Activated naive CD8-positive, alpha-beta T cell (primary cell): ENCODE measurements at regions not wholly inside any gene's neighbourhood (a gene's known extent, or its start where the extent isn't known, plus 50 kb on each side); places are given as distances from the start of the nearest gene placed in this dataset.

ENCODE experiments used
- H3K27ac Mint-ChIP-seq: one replicate; pipeline ENCODE4 v1.8.0; 2021; ENCODE audit warnings: mixed read lengths
- H3K27me3 Mint-ChIP-seq: one replicate; pipeline ENCODE4 v1.8.0; 2021; ENCODE audit warnings: mixed read lengths
- H3K36me3 Mint-ChIP-seq: one replicate; pipeline ENCODE4 v1.8.0; 2021; ENCODE audit warnings: mixed read lengths
- H3K4me1 Mint-ChIP-seq: one replicate; pipeline ENCODE4 v1.8.0; 2021; ENCODE audit warnings: low read depth, mixed read lengths
- H3K4me3 Mint-ChIP-seq: one replicate; pipeline ENCODE4 v1.8.0; 2021; ENCODE audit warnings: mild to moderate bottlenecking, mixed read lengths
- H3K9me3 Mint-ChIP-seq: one replicate; pipeline ENCODE4 v1.8.0; 2021; ENCODE audit warnings: low read depth, mixed read lengths

DNA sequence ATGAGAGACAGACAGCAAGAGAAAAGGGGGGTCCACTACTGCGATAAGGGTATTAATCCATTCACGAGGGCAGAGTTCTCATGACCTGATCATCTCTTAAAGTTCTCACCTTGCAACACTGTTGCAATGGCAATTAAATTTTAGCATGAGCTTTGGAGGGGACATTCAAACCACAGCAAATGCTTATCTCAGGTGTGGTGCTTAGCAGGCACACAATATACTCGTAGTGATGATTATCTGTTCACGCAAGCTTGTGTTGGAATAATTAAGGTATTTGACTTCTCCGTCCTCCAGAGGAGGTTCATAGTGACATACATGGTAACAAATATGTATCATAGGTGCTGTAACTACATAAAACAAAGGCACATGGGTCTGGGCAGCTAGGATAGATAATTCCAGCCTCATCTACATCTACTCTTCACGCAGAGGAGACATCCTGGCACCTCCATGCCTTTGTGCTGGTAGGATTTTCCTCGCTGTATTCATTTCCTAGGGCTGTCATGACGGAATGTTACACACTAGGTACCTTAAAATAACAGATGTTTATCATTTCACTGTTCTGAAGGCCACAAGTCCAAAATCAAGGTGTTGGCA is 221.2 kb downstream of the RBM19 start:
- H3K27me3 Mint-ChIP-seq = peaks cover 21% of the 10 kb centered on the region
- no peaks in the 10 kb centered on the region for H3K9me3 Mint-ChIP-seq
- H3K36me3 Mint-ChIP-seq = no peaks in the 10 kb centered on the region
- no peaks in the 10 kb centered on the region for H3K4me1 Mint-ChIP-seq
- H3K27ac Mint-ChIP-seq = no peak overlapping the region
- H3K4me3 Mint-ChIP-seq = no peak overlapping the region

GRCh38 chr12:113742801-113743200 is 223.3 kb downstream of the RBM19 start:
- H3K36me3 Mint-ChIP-seq = no peaks in the 10 kb centered on the region
- H3K27me3 Mint-ChIP-seq = peaks cover 21% of the 10 kb centered on the region
- no peak overlapping the region for H3K4me3 Mint-ChIP-seq
- H3K27ac Mint-ChIP-seq = no peak overlapping the region
- no peaks in the 10 kb centered on the region for H3K9me3 Mint-ChIP-seq
- no peaks in the 10 kb centered on the region for H3K4me1 Mint-ChIP-seq

DNA sequence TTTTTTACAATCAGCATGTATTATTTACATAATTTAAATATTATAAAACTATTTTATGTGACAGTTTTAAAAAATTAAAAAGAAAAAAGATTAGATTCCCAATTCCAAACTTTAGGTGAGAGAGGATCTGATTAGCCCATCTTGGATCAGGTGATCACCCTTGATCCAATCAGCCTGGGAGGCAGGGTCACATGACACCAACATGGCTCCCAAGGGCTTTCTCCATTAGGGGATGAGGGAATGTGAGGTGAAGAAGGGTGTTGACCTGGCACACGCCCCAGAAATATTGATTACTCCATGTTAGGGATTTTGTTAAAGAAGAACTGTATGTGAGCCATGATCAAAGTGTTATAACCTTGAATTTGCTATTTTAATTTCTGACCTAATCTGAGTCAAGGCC is 225.4 kb downstream of the RBM19 start:
- no peaks in the 10 kb centered on the region for H3K36me3 Mint-ChIP-seq
- H3K4me3 Mint-ChIP-seq = no peak overlapping the region
- no peak overlapping the region for H3K27ac Mint-ChIP-seq
- no peaks in the 10 kb centered on the region for H3K9me3 Mint-ChIP-seq
- H3K27me3 Mint-ChIP-seq = peaks cover 19% of the 10 kb centered on the region
- no peaks in the 10 kb centered on the region for H3K4me1 Mint-ChIP-seq

DNA sequence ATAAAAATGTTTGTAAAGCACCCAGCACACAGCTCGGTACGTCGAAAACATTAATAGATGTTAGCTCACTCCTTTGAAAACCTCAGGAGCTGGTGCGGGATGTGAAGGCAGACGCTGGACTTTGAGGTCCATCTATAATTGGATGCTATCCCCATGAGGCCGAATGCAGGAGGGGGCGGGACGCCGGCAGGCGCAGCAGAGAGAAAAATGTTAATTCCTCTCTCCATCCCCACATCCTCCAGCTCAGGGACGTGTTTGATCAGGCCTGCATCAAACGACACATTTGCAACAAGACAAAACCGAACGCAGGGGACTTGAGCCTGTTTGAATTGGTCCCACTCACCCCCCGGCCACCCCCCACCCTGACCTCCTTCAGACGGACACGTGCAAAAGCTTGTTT is 231.0 kb downstream of the RBM19 start:
- no peaks in the 10 kb centered on the region for H3K4me1 Mint-ChIP-seq
- no peak overlapping the region for H3K4me3 Mint-ChIP-seq
- H3K9me3 Mint-ChIP-seq = no peaks in the 10 kb centered on the region
- H3K36me3 Mint-ChIP-seq = no peaks in the 10 kb centered on the region
- H3K27ac Mint-ChIP-seq = no peak overlapping the region
- H3K27me3 Mint-ChIP-seq = peaks cover 14% of the 10 kb centered on the region

DNA sequence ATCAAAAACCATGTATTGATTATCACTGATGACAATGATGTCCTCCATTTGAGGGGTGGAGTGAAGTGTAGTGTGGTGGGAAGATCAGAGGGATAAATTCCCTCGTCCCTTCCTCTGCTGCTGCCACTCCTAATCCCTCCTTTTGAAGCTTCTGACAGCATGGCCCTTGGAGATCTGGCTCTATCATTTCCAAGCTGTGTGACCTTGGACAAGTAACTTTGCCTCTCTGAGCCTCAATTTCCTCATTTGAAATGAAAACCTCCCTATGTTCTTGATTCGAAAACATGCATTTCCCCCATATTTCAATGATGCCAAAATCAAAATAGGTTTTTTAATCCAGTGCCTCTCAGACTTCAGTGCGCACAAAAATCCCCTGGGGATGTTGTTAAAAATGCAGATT is 231.6 kb downstream of the RBM19 start:
- H3K27ac Mint-ChIP-seq = no peak overlapping the region
- no peak overlapping the region for H3K4me3 Mint-ChIP-seq
- no peaks in the 10 kb centered on the region for H3K9me3 Mint-ChIP-seq
- peaks cover 14% of the 10 kb centered on the region for H3K27me3 Mint-ChIP-seq
- H3K36me3 Mint-ChIP-seq = no peaks in the 10 kb centered on the region
- no peaks in the 10 kb centered on the region for H3K4me1 Mint-ChIP-seq

- no peaks in the 10 kb centered on the region for H3K4me1 Mint-ChIP-seq
- H3K36me3 Mint-ChIP-seq = no peaks in the 10 kb centered on the region
- H3K27ac Mint-ChIP-seq = no peak overlapping the region
- no peaks in the 10 kb centered on the region for H3K9me3 Mint-ChIP-seq
- H3K4me3 Mint-ChIP-seq = no peak overlapping the region
- H3K27me3 Mint-ChIP-seq = peaks cover 10% of the 10 kb centered on the region
Observed at GRCh38 chr12:113732916-113733315, 233.2 kb downstream of the RBM19 start.

DNA sequence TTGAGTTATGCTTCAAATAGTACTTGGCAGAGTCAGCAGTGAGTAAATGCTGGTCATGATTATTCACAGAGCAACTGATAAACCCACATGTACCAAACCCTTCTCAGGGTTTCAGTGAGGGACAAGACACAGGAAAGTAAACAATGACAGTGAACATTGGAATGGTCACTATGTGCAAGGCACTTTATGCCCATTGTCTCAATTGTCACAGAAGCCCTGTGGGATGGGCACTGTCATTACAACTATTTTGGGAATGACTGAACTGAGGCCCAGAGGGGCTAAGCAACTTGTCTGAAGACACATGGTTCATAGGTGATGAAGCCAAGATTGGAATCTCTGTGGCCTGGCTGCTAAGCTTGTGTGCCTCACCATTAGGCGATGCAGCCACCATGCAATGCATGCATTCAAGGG is 238.5 kb downstream of the RBM19 start:
- H3K4me1 Mint-ChIP-seq = no peaks in the 10 kb centered on the region
- no peaks in the 10 kb centered on the region for H3K36me3 Mint-ChIP-seq
- no peaks in the 10 kb centered on the region for H3K9me3 Mint-ChIP-seq
- H3K4me3 Mint-ChIP-seq = no peak overlapping the region
- peaks cover 9% of the 10 kb centered on the region for H3K27me3 Mint-ChIP-seq
- H3K27ac Mint-ChIP-seq = no peak overlapping the region

DNA sequence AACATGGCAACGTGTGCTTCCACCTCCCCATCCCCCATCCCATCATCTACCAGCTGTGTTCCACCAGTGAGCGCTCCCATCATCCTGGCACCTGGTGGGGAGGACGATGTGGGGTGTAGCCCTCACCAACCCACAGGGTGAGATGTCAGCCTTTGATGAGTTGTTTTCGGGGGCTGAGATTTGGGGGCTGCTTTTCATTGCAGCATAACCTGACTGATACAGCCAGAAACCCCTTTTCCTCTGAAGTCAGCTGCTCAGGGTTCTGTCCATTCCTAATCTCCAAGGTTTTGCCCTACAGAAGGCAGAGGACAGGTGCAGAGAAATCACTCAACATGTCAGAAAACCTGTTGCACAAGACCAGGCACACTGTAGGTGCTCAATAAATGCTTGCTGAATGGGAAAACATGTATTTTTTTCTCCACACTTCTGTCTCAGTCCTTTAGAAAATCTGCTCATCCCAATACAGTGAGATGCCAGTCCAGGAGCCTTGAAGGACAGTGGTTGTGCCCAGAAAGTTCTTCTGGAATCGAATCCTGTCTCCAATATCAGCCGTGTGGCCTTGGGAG is 239.8 kb downstream of the RBM19 start:
- H3K4me3 Mint-ChIP-seq = no peak overlapping the region
- no peaks in the 10 kb centered on the region for H3K9me3 Mint-ChIP-seq
- H3K27me3 Mint-ChIP-seq = peaks cover 9% of the 10 kb centered on the region
- H3K27ac Mint-ChIP-seq = no peak overlapping the region
- H3K36me3 Mint-ChIP-seq = no peaks in the 10 kb centered on the region
- no peaks in the 10 kb centered on the region for H3K4me1 Mint-ChIP-seq

- Mint-ChIP-seq H3K9me3 (no peaks in the 10 kb centered on the region), H3K27me3 (peaks cover 9% of the 10 kb centered on the region), H3K4me3 (no peak overlapping the region), H3K4me1 (no peaks in the 10 kb centered on the region), H3K36me3 (no peaks in the 10 kb centered on the region), H3K27ac (no peak overlapping the region)
Observed at GRCh38 chr12:113725557-113725876, 240.6 kb downstream of the RBM19 start.

DNA sequence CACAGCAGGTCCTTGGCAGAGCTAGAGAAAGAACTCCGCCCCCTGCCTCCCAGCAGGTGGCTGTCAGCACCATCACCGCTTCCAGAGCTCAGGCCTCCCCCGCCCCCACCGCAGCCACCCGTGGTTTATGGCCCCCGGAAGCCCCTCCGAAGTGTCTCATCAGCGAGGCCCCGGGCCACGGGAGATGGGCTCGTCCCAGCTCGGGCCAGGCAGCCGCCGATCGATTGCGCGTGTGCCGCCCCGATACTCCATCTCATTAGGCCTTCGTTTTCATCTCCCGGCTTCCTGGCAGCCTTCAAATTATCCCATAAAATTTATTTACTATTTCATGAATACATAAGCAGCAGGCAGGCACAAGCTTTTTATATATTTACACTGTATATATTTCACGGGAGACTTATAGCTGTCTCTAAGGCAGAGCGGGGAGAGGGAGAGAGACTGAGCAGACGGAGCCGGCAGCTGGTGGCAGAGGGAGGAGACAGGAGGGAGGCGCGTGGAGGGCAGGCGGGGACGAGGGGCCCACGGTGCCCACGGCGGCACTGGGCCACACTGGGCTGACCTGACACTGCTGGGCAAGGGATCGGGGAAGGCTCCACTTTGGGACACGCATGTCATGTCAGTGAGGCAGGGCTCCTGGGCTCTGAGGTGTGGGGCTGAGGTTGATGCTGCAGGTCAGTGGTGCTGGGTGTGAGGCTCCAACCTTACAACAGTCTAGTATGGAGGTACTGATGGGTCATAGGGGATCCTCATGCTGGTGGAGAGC is 241.2 kb downstream of the RBM19 start:
- no peaks in the 10 kb centered on the region for H3K9me3 Mint-ChIP-seq
- H3K27ac Mint-ChIP-seq = no peak overlapping the region
- H3K4me3 Mint-ChIP-seq = no peak overlapping the region
- no peaks in the 10 kb centered on the region for H3K36me3 Mint-ChIP-seq
- no peaks in the 10 kb centered on the region for H3K4me1 Mint-ChIP-seq
- H3K27me3 Mint-ChIP-seq = peaks cover 7% of the 10 kb centered on the region

DNA sequence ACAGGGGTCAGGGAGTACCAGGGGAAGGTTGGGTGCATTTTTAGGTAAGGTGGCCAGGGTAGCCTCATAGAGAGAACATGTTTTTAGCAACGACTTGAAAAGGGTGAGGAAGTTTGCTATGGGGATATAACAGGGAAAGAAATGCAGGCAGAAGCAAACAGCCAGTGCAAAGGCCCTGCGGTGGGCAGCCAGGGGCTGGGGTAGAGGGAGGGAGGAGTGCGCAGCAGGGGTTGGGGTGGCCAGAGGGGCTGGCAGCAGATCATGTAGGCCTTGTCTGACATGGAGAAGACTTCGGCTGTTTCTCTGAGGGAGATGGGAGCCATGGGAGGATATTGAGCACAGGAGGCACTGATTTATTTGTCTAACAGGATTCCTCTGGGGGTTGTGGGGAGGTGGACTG is 242.5 kb downstream of the RBM19 start:
- Mint-ChIP-seq H3K4me3 (no peak overlapping the region), H3K27me3 (peaks cover 7% of the 10 kb centered on the region), H3K27ac (no peak overlapping the region), H3K4me1 (no peaks in the 10 kb centered on the region), H3K9me3 (no peaks in the 10 kb centered on the region), H3K36me3 (no peaks in the 10 kb centered on the region)

- H3K4me1 Mint-ChIP-seq = no peaks in the 10 kb centered on the region
- peaks cover 9% of the 10 kb centered on the region for H3K27me3 Mint-ChIP-seq
- no peaks in the 10 kb centered on the region for H3K9me3 Mint-ChIP-seq
- H3K36me3 Mint-ChIP-seq = no peaks in the 10 kb centered on the region
- no peak overlapping the region for H3K27ac Mint-ChIP-seq
- no peak overlapping the region for H3K4me3 Mint-ChIP-seq
Observed at GRCh38 chr12:113722747-113723146, 243.4 kb downstream of the RBM19 start.

- Mint-ChIP-seq H3K27ac (no peak overlapping the region), H3K4me1 (no peaks in the 10 kb centered on the region), H3K9me3 (no peaks in the 10 kb centered on the region), H3K36me3 (no peaks in the 10 kb centered on the region), H3K27me3 (peaks cover 2% of the 10 kb centered on the region), H3K4me3 (no peak overlapping the region)
Observed at GRCh38 chr12:113720629-113721028, 245.5 kb downstream of the RBM19 start.

GRCh38 chr12:113719911-113720591 is 246.1 kb downstream of the RBM19 start:
- H3K36me3 Mint-ChIP-seq = no peaks in the 10 kb centered on the region
- H3K9me3 Mint-ChIP-seq = no peaks in the 10 kb centered on the region
- peaks cover 2% of the 10 kb centered on the region for H3K27me3 Mint-ChIP-seq
- no peak overlapping the region for H3K4me3 Mint-ChIP-seq
- no peaks in the 10 kb centered on the region for H3K4me1 Mint-ChIP-seq
- H3K27ac Mint-ChIP-seq = no peak overlapping the region

DNA sequence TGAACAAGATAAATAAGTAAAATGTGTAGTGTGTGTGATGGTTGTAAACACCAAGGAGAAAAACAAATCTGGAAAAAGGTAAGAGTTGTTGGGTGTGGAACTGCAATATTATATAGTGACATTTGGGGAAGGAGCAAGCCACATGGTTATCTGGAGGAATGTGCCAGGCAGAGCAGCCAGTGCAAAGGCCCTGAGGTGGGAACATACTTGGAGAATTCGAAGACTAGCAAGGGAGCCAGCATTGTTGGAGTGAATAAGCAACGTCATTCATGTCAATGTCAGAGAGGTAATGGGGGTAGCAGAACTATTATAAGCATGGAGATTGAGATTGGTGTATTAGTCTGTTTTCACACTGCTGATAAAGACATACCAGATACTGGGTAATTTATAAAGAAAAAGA is 241.5 kb upstream of the LHX5 start:
- H3K4me3 Mint-ChIP-seq = no peak overlapping the region
- peaks cover 7% of the 10 kb centered on the region for H3K27me3 Mint-ChIP-seq
- H3K27ac Mint-ChIP-seq = no peak overlapping the region
- H3K9me3 Mint-ChIP-seq = peaks cover 8% of the 10 kb centered on the region
- no peaks in the 10 kb centered on the region for H3K4me1 Mint-ChIP-seq
- H3K36me3 Mint-ChIP-seq = no peaks in the 10 kb centered on the region
